Left colon (tissue), 2 donors: ENCODE measurements at regions not wholly inside any gene's neighbourhood (a gene's known extent, or its start where the extent isn't known, plus 50 kb on each side); places are given as distances from the start of the nearest gene placed in this dataset.

ENCODE experiments used
- ATAC-seq: fragments of 200-7000 bp; cut with Tn5 transposase; one replicate; pipeline ENCODE4 v1.9.1; 2020; ENCODE audit warnings: mild to moderate bottlenecking, moderate library complexity
- DNase-seq, 2 donors: peaks; one replicate each; pipeline ENCODE4 v3.0.0-alpha.2; 2020
- intact Hi-C, 2 donors: fragments of 100-400 bp; cut with DNase I in 1 of 2; cut with micrococcal nuclease in 1 of 2; formaldehyde crosslinking; loops; one replicate each; pipeline versions ENCODE4 v1.11.2 to v1.14.0; 2022; cut with DNase I, micrococcal nuclease
- donor health status: DM: no; HTN: no; CAD: no.
- donor health status: DM: yes; HTN: yes; CAD: no.

DNA sequence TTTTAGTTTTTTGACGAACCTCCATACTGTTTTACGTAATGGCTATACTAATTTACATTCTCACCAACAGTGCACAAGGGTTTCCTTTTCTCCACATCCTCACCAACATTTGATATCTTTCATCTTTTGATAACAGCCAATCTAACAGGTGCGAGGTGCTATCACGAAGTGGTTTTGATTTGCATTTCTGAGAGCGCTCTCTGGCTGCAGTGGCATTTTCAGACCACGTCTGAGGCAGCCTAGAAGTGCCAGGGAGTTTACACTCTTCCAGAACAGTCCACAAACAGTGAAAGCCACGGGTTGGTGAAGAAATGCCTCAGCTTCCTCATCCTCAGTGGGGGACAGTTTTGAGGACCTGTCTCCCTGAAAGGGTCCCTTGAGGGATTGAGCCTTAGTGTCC, 471.0 kb downstream of the BCOR start:
- intact Hi-C loops, result no loop called here
- ATAC-seq, result no peak
- DNase-seq, result no peak

DNA sequence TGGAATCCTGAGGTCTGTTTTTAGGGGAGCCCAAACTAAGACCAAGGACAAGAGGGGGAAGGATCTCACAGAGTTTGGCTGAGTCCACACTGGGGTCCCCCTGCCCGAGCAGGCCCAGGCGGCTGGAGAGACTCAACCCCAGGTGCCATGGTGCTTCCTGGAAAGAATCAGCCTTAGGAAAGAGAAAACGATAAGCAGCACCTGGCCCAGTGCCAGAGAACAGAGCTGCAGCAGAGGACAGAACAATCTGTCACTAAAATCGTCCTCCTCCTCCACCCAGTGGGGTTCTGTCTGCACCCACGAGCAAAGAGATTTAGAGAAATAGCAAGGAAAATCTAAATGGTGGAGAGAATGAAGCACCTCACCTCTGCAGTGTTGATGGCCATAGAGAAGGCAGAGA, 470.5 kb downstream of the BCOR start:
- no peak for DNase-seq
- intact Hi-C loops, result no loop called here
- ATAC-seq, result no peak

- intact Hi-C loops, result no loop called here
- no peak for ATAC-seq
- DNase-seq, result no peak
Measured at GRCh38 chrX:39629001-39629400, 468.8 kb downstream of the BCOR start.

GRCh38 chrX:39630344-39630743, 467.4 kb downstream of the BCOR start:
- intact Hi-C loops, result no loop called here
- ATAC-seq (no peak), DNase-seq (no peak)

GRCh38 chrX:39631276-39632229, 466.2 kb downstream of the BCOR start:
- no peak for DNase-seq
- intact Hi-C loops, result no loop called here
- ATAC-seq, result no peak

DNA sequence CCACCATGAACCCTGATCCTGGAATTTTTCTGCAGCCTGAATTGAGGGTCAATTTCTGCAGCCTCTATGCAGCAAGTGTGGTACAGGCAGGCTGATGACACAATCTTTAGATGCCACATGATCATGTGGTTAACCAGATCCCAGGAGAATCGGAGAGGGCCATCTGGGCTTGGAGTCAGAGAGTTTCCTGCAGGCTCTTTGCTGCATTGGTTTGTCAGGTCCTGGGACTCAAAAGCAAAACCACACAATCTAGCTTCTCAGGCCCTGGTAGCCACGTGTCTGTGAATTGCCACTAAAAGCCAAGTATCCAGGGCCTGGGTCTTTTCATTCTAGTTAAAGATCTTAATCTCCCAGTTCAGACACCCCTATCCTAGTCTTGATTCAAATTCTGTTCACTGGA, 464.5 kb downstream of the BCOR start:
- ATAC-seq (no peak), DNase-seq (no peak)
- intact Hi-C loops, result no loop called here

- ATAC-seq (no peak), DNase-seq (no peak)
- intact Hi-C loops, result no loop called here
Measured at GRCh38 chrX:39636481-39636880, 461.3 kb downstream of the BCOR start.

GRCh38 chrX:39638526-39638925, 459.2 kb downstream of the BCOR start:
- intact Hi-C loops, result no loop called here
- DNase-seq (no peak), ATAC-seq (no peak)

GRCh38 chrX:39639871-39640270, 457.9 kb downstream of the BCOR start:
- no peak for ATAC-seq

DNA sequence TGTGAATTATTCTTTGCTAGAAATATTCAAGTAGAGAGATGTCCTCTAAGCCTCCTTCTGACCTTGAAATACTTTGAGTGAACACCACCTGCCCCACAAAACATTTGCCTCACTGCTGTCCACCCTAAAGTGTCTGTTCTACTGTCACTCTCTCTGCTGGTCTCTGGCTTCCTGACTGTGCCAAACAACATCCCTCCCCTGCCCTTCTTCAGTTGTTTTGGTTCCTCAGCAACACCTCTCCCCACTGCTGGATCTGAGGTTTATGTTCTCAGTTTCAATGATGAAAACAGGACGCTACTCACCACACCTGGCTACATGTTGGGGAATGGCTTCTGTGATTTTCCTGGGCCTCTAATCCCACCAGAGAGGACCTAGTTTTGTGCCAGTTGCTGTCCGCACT, 456.9 kb downstream of the BCOR start:
- DNase-seq (no peak), ATAC-seq (no peak)
- intact Hi-C loops, result no loop called here

More at GRCh38 chrX:39639871-39640270, 457.9 kb downstream of the BCOR start:
- DNase-seq, result no peak
- intact Hi-C loops, result no loop called here

DNA sequence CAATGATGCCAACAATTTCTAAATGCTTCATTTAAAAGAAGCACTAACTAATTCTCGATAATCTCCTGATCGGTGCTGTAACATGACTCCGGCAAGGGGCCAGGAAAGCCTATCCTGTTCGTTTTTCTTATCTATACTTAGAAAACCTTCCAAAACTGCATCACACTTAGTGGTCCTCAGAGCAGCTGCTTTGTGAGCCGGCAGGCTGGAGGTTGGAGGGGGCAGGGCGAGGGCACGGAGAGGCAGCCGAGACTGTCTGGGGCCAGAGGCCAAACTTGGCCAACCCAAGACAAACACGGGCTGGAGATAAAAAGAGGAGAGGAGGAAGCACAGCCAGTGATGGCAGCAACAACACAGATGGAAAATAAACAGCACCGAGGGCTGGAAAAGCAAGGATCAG, 455.7 kb downstream of the BCOR start:
- no peak for DNase-seq
- intact Hi-C loops, result no loop called here
- no peak for ATAC-seq

- intact Hi-C loops, result no loop called here
Measured at GRCh38 chrX:39643550-39643949, 454.2 kb downstream of the BCOR start.

GRCh38 chrX:39645178-39645895, 452.4 kb downstream of the BCOR start:
- ATAC-seq, result no peak
- peak; percentile 30 to 34 for DNase-seq
- intact Hi-C loops, result no loop called here

More at GRCh38 chrX:39643550-39643949, 454.2 kb downstream of the BCOR start:
- ATAC-seq, result no peak
- DNase-seq, result no peak

DNA sequence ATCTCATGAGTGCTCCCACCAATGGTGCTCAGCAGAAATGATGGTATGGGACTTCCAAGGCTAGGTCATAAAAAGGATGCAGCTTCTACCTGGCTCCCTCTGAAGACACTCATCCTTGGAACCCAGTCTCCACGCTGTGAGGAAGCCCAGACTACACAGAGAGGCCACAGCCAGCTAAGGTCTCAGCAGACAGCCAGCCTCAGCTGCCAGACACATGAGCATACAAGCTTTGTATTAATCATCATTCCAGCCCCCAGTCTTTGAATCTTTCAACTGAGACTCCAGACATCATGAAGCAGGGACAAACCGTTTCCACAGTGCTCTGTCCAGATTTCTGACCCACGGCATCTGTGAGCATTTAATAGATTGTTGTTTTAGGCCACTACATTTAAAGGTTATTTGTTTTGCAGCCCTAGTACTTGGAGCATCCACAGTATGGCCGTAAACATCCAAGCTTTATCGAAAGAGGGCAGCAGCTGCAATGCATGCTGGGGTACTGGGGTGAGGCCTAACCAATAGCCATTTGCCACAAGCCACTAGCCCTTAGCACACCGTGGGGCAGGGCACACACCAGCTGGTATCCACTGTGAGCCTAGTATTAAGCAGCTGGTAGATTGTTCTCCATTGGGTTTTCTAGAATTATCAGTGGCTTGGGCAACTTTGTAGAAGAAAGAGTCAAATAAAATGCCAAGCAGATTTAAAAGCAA, 449.1 kb downstream of the BCOR start:
- intact Hi-C loops, result no loop called here
- DNase-seq (no peak), ATAC-seq (no peak)

GRCh38 chrX:39650768-39651347, 446.9 kb downstream of the BCOR start:
- ATAC-seq, result no peak

GRCh38 chrX:39652336-39652735, 445.4 kb downstream of the BCOR start:
- ATAC-seq, result no peak
- intact Hi-C loops, result no loop called here
- DNase-seq, result peak in 1 of 2 donors; percentile 15

More at GRCh38 chrX:39650768-39651347, 446.9 kb downstream of the BCOR start:
- intact Hi-C loops, result no loop called here
- DNase-seq, result no peak

DNA sequence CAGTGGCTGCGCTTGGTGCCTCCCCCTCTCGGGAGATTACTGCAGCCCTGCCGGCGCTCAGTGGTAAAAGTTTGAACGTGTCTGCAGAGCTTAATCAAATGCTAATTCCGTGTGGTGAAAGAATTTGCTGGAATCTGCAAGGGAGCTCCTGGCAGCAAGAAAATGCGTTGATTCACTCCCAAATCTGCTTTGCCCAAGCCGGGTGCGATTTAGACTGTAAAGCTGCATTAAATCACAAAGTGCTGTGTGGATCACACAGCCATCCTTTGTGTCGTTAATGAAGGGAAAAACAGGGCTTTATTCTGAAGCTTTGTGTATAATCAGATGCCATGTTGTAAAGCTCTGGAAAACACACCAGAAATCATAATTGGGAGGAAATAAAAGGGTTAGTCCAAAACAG, 444.1 kb downstream of the BCOR start:
- no peak for DNase-seq
- intact Hi-C loops, result no loop called here
- no peak for ATAC-seq

- DNase-seq (no peak), ATAC-seq (no peak)
- intact Hi-C loops, result no loop called here
Measured at GRCh38 chrX:39654183-39654925, 443.4 kb downstream of the BCOR start.

DNA sequence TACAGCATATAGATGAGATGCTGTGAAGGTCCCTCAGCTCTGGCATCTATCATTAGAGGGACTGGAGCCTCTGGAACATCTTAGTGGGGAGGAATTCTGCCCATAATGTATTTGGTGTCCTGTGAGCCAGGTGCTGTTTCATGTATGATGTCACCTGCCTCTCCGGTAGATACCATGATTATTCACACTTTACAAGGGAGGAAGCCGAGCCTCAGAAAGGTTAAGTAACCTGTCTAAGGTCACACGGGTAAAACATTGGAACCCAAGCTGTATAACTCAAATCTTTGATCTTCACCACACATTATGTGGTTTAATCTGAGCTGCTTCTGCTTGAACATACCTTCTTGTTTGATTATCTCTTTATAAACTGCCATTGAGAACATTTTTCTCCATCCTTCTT, 442.8 kb downstream of the BCOR start:
- intact Hi-C loops, result no loop called here

More for the DNA sequence above, 442.8 kb downstream of the BCOR start:
- no peak for ATAC-seq
- no peak for DNase-seq
